ENCODE measurements at regions not wholly inside any gene's neighbourhood (a gene's known extent, or its start where the extent isn't known, plus 50 kb on each side); places are given as distances from the start of the nearest gene placed in this dataset.

DNA sequence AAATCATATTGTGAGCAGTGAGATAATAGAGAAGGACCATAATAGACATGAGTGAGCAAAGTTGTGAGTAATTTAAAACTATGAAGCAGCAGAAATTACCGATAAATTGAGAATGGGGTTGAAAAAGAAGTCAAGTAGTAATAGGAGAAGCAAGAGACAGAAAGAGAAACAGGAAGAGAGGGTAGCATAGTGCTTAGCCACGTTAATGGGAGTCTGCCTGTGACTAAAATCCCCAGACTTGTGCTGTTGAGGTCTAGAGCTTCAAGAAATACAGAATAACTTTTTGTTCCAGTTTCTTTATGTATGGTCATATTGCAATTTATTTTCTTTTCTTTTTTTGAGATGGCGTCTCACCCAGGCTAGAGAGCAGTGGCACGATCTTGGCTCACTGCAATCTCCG lies 368.7 kb downstream of the METTL15 start:
- no peaks in the 10 kb centered on the region for H3K36me3 Mint-ChIP-seq (ENCODE audit: low read depth, unreplicated experiment)
- TF ChIP-seq CTCF (IDR thresholded peaks at IDR 0.05; ENCODE audit: unreplicated experiment), result no peak

GRCh38 chr11:28476049-28476448 lies 367.9 kb downstream of the METTL15 start:
- no peak for TF ChIP-seq CTCF (IDR thresholded peaks at IDR 0.05; ENCODE audit: unreplicated experiment)
- H3K27ac Mint-ChIP-seq (ENCODE audit: unreplicated experiment), result no peak overlapping the region
- no peak overlapping the region for H3K4me3 Mint-ChIP-seq (ENCODE audit: unreplicated experiment)

More for the DNA sequence above, 368.7 kb downstream of the METTL15 start:
- no peak for DNase-seq (ENCODE audit: low spot score)
- Mint-ChIP-seq H3K27me3 (ENCODE audit: unreplicated experiment) (no peaks in the 10 kb centered on the region), H3K27ac (ENCODE audit: unreplicated experiment) (no peak overlapping the region), H3K9me3 (ENCODE audit: unreplicated experiment) (no peaks in the 10 kb centered on the region), H3K4me1 (ENCODE audit: unreplicated experiment) (no peaks in the 10 kb centered on the region), H3K4me3 (ENCODE audit: unreplicated experiment) (no peak overlapping the region)

GRCh38 chr11:28472904-28473303 lies 364.7 kb downstream of the METTL15 start:
- no peak for TF ChIP-seq CTCF (IDR thresholded peaks at IDR 0.05; ENCODE audit: unreplicated experiment)
- Mint-ChIP-seq H3K4me3 (ENCODE audit: unreplicated experiment) (no peak overlapping the region), H3K27ac (ENCODE audit: unreplicated experiment) (no peak overlapping the region), H3K4me1 (ENCODE audit: unreplicated experiment) (no peaks in the 10 kb centered on the region), H3K9me3 (ENCODE audit: unreplicated experiment) (no peaks in the 10 kb centered on the region), H3K27me3 (ENCODE audit: unreplicated experiment) (no peaks in the 10 kb centered on the region), H3K36me3 (ENCODE audit: low read depth, unreplicated experiment) (no peaks in the 10 kb centered on the region)
- DNase-seq (ENCODE audit: low spot score), result no peak

More at GRCh38 chr11:28476049-28476448, 367.9 kb downstream of the METTL15 start:
- Mint-ChIP-seq H3K27me3 (ENCODE audit: unreplicated experiment) (no peaks in the 10 kb centered on the region), H3K4me1 (ENCODE audit: unreplicated experiment) (no peaks in the 10 kb centered on the region), H3K36me3 (ENCODE audit: low read depth, unreplicated experiment) (no peaks in the 10 kb centered on the region), H3K9me3 (ENCODE audit: unreplicated experiment) (no peaks in the 10 kb centered on the region)
- no peak for DNase-seq (ENCODE audit: low spot score)

- no peaks in the 10 kb centered on the region for H3K4me1 Mint-ChIP-seq (ENCODE audit: unreplicated experiment)
- DNase-seq (ENCODE audit: low spot score), result no peak
- H3K4me3 Mint-ChIP-seq (ENCODE audit: unreplicated experiment), result no peak overlapping the region
- H3K36me3 Mint-ChIP-seq (ENCODE audit: low read depth, unreplicated experiment), result no peaks in the 10 kb centered on the region
- H3K9me3 Mint-ChIP-seq (ENCODE audit: unreplicated experiment), result no peaks in the 10 kb centered on the region
- H3K27ac Mint-ChIP-seq (ENCODE audit: unreplicated experiment), result no peak overlapping the region
- TF ChIP-seq CTCF (IDR thresholded peaks at IDR 0.05; ENCODE audit: unreplicated experiment), result no peak
- H3K27me3 Mint-ChIP-seq (ENCODE audit: unreplicated experiment), result no peaks in the 10 kb centered on the region
These were observed 363.3 kb downstream of the METTL15 start for GRCh38 chr11:28471537-28471936.

DNA sequence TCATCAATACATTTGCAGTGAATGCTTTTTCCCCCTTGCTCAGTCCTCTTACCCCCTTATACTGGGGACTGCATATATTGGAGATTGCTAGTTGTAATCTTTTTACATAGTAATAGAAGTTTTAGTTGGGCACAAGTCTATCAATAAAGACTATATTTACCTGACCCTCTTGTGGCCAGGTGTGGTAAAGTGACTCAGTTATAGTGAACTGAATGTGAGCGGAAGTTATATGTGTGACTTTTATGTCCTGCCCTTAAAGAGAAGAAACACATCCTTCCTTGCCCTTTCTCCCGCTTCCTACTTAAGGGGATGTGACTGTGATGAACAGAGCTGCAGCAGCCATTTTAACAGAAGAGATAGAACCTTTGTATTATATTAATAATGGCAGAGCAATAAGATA lies 362.0 kb downstream of the METTL15 start:
- Mint-ChIP-seq H3K4me1 (ENCODE audit: unreplicated experiment) (no peaks in the 10 kb centered on the region), H3K27ac (ENCODE audit: unreplicated experiment) (no peak overlapping the region), H3K4me3 (ENCODE audit: unreplicated experiment) (no peak overlapping the region), H3K36me3 (ENCODE audit: low read depth, unreplicated experiment) (no peaks in the 10 kb centered on the region), H3K27me3 (ENCODE audit: unreplicated experiment) (no peaks in the 10 kb centered on the region), H3K9me3 (ENCODE audit: unreplicated experiment) (no peaks in the 10 kb centered on the region)
- DNase-seq (ENCODE audit: low spot score), result no peak
- TF ChIP-seq CTCF (IDR thresholded peaks at IDR 0.05; ENCODE audit: unreplicated experiment), result no peak

Measured in endothelial cell (in vitro differentiated cells).